Gastrocnemius medialis (tissue), 4 donors: ENCODE measurements at regions not wholly inside any gene's neighbourhood (a gene's known extent, or its start where the extent isn't known, plus 50 kb on each side); places are given as distances from the start of the nearest gene placed in this dataset.
"Not testable (repeated sequence)": the region's sequence is repeated elsewhere in the genome, so short reads cannot be mapped to it uniquely, and the experiment has no call there.

Experiments used
- ATAC-seq, 2 donors: fragments of 150-250 bp; one replicate each; pipeline ENCODE4 v1.9.1; 2016
- DNase-seq, 2 donors: peaks; one replicate each; pipeline ENCODE4 v3.0.0-alpha.2; 2019
- H3K27ac ChIP-seq, 4 donors: fragments of 200-600 bp; sonication (generic); 1 replicate in 1 of 4; 2 replicates in 3 of 4; pipeline ENCODE4 v1.5.1; 2016 to 2018; ENCODE audit warnings: mild to moderate bottlenecking in 2 of 4, moderate library complexity in 1 of 4
- H3K27me3 ChIP-seq, 3 donors: fragments of 200-600 bp; sonication (generic) in 2 of 3; 1 replicate in 1 of 3; 2 replicates in 2 of 3; pipeline versions ENCODE4 v1.5.1 to v1.6.0; 2016 to 2019; ENCODE audit warnings: mild to moderate bottlenecking in 1 of 3, moderate library complexity in 1 of 3
- H3K36me3 ChIP-seq, 2 donors: fragments of 200-600 bp; sonication (generic) in 1 of 2; one replicate each; pipeline ENCODE4 v1.5.1; 2017 to 2018
- H3K4me1 ChIP-seq, 2 donors: fragments of 200-600 bp; sonication (generic) in 1 of 2; one replicate each; pipeline ENCODE4 v1.5.1; 2016 to 2017; ENCODE audit warnings: mild to moderate bottlenecking in 2 of 2
- H3K4me3 ChIP-seq, 4 donors: fragments of 200-600 bp; sonication (generic) in 3 of 4; 1 replicate in 1 of 4; 2 replicates in 3 of 4; pipeline ENCODE4 v1.5.1; 2016 to 2019; ENCODE audit warnings: mild to moderate bottlenecking in 2 of 4
- H3K9me3 ChIP-seq, 3 donors: fragments of 200-600 bp; sonication (generic) in 2 of 3; 1 replicate in 1 of 3; 2 replicates in 2 of 3; pipeline ENCODE4 v1.5.1; 2016 to 2019
- POLR2A ChIP-seq, 2 donors: fragments of 450-650 bp; IDR thresholded peaks; one replicate each; pipeline ENCODE4 v1.6.1; 2017; ENCODE audit warnings: antibody characterized with exemption in 2 of 2, mild to moderate bottlenecking in 2 of 2, moderate library complexity in 2 of 2
- in situ Hi-C, 4 donors: fragments of 200-750 bp; cut with MboI; loops; one replicate each; pipeline versions ENCODE4 v1.15.0 to v1.8.0; 2017; ENCODE audit warnings: low sequenced_read_pairs in 4 of 4
- intact Hi-C: fragments of 100-400 bp; cut with DNase I; formaldehyde crosslinking; loops from one replicate; pipeline ENCODE4 v1.15.1; 2023; ENCODE audit warnings: low total_unique reads
- TF ChIP-seq, protein P1 (sequence below), 5 experiments: fragments of 450-650 bp in 3 of 5; fragments of 200-600 bp in 2 of 5; sonication (generic) in 2 of 5; IDR thresholded peaks in 4 of 5; conservative IDR thresholded peaks in 1 of 5; 1 replicate in 4 of 5; 2 replicates in 1 of 5; pipeline ENCODE4 v1.5.1; 2016 to 2019; ENCODE audit warnings: antibody characterized with exemption in 5 of 5, mild to moderate bottlenecking in 3 of 5, moderate library complexity in 3 of 5

DNA sequence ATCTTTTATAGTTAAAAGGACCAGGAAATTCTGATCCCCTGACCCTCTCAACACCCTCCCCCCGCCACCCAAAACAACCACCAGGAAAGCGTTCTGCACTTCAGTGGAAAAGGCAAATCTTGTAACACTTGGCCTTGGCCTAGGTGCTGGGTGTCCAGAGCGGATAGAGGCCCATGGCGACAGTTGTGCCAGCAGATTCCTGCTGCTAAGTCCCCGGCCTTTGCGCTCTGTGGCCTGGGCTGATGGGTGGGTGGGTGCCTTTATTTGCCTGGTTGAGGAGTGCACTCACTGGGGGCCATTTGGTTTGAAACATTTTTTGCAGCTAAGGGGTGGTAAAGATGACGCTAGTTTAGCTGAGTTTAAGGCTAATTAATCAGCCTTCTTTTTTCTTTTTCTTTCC, 127.9 kb upstream of the ERRFI1 start:
- TF ChIP-seq, protein P1, sequence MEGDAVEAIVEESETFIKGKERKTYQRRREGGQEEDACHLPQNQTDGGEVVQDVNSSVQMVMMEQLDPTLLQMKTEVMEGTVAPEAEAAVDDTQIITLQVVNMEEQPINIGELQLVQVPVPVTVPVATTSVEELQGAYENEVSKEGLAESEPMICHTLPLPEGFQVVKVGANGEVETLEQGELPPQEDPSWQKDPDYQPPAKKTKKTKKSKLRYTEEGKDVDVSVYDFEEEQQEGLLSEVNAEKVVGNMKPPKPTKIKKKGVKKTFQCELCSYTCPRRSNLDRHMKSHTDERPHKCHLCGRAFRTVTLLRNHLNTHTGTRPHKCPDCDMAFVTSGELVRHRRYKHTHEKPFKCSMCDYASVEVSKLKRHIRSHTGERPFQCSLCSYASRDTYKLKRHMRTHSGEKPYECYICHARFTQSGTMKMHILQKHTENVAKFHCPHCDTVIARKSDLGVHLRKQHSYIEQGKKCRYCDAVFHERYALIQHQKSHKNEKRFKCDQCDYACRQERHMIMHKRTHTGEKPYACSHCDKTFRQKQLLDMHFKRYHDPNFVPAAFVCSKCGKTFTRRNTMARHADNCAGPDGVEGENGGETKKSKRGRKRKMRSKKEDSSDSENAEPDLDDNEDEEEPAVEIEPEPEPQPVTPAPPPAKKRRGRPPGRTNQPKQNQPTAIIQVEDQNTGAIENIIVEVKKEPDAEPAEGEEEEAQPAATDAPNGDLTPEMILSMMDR (IDR thresholded peaks at IDR 0.05 in 4 of 5, conservative IDR thresholded peaks at IDR 0.05 in 1 of 5): no peak
- TF ChIP-seq POLR2A (IDR thresholded peaks at IDR 0.05): no peak

DNA sequence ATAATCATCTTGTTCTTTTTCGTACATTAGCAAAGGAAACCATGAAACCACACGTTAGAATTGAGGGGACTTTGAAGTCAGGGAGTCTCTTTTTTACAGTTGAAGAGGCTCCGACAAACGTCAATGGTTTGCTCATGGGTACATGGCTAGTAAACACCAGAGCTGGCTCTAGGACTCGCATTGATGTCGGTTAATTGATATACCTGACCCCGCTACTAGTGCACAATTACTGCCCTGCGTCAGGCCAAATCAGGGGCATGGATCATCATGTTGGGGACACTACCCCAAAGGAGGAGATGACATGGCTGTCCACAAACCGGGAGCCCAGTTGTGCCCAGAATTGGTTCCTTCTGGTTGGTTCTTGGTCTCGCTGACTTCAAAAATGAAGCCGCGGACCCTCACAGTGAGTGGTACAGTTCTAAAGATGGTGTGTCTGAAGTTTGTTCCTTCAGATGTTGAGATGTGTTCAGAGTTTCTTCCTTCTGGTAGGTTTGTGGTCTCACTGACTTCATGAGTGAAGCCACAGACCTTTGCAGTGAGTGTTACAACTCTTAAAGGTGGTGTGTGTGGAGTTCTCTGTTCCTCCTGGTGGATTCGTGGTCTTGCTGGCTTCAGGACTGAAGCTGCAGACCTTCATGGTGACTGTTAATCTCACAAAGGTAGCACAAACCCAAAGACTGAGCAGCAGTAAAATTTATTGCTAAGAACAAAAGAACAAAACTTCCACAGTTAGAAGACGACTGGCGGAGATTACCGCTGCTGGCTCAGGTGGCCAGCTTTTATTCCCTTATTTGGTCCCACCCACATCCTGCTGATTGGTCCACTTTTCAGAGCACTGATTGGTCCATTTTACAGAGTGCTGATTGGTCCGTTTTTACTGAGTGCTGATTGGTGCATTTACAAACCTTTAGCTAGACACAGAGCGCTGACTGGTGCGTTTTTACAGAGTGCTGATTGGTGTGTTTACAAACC, 126.9 kb upstream of the ERRFI1 start:
- no peak for DNase-seq
- no peak for ATAC-seq
- in situ Hi-C loops (no loop called here), intact Hi-C loops (no loop called here)
- no peaks in the 10 kb centered on the region for H3K4me1 ChIP-seq
- H3K36me3 ChIP-seq: no peaks in the 10 kb centered on the region
- H3K27me3 ChIP-seq: no peaks in the 10 kb centered on the region
- no peaks in the 10 kb centered on the region for H3K9me3 ChIP-seq
- H3K4me3 ChIP-seq: no peak overlapping the region
- TF ChIP-seq, protein P1 (IDR thresholded peaks at IDR 0.05 in 4 of 5, conservative IDR thresholded peaks at IDR 0.05 in 1 of 5): no peak
- TF ChIP-seq POLR2A (IDR thresholded peaks at IDR 0.05): no peak
- H3K27ac ChIP-seq: no peak overlapping the region

More for the DNA sequence above, 127.9 kb upstream of the ERRFI1 start:
- DNase-seq (no peak), ATAC-seq (no peak)
- no peak overlapping the region for H3K27ac ChIP-seq
- no peaks in the 10 kb centered on the region for H3K36me3 ChIP-seq
- no peak overlapping the region for H3K4me3 ChIP-seq
- H3K9me3 ChIP-seq: no peaks in the 10 kb centered on the region
- intact Hi-C loops (no loop called here), in situ Hi-C loops (no loop called here)
- H3K4me1 ChIP-seq: no peaks in the 10 kb centered on the region
- no peaks in the 10 kb centered on the region for H3K27me3 ChIP-seq

DNA sequence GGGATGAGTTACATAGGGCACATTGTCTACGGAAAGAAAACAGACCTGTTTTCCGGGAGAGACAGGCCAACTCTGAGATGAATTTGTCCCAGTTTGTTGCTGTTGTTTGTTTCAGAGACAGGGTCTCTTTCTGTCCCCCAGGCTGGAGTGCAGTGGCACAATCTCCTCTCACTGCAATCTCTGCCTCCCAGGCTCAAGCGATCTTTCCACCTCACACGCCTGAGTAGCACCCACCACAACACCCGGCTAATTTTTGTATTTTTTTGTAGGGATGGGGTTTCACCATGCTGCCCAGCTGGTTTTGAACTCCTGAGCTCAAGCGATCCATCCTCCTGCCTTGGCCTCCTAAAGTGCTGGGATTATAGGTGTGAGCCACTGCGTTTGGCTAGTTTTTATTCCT, 125.5 kb upstream of the ERRFI1 start:
- no peak overlapping the region for H3K27ac ChIP-seq
- no peaks in the 10 kb centered on the region for H3K27me3 ChIP-seq
- ATAC-seq (no peak), DNase-seq (no peak)
- H3K36me3 ChIP-seq: no peaks in the 10 kb centered on the region
- no peak for TF ChIP-seq POLR2A (IDR thresholded peaks at IDR 0.05)
- H3K4me1 ChIP-seq: no peaks in the 10 kb centered on the region
- H3K4me3 ChIP-seq: no peak overlapping the region
- H3K9me3 ChIP-seq: no peaks in the 10 kb centered on the region
- intact Hi-C loops: no loop called here
- in situ Hi-C loops: no loop called here

DNA sequence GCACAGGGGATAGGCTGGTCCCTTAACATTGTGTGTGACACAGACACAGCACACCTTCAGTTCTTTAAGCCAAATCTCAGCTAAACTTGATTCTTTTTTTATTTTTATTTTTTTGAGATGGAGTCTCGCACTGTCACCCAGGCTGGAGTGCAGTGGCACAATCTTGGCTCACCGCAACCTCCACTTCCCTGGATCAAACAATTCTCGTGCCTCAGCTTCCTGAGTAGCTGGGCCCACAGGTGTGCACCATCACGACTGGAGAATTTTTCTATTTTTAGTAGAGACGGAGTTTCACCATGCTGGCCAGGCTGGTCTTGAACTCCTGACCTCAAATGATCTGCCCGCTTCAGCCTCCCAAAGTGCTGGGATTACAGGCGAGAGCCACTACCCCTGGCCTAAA, 123.6 kb upstream of the ERRFI1 start:
- H3K27me3 ChIP-seq, H3K36me3 ChIP-seq, intact Hi-C loops, H3K9me3 ChIP-seq, ATAC-seq, DNase-seq, in situ Hi-C loops, H3K4me1 ChIP-seq, H3K27ac ChIP-seq, H3K4me3 ChIP-seq: not testable (repeated sequence)

DNA sequence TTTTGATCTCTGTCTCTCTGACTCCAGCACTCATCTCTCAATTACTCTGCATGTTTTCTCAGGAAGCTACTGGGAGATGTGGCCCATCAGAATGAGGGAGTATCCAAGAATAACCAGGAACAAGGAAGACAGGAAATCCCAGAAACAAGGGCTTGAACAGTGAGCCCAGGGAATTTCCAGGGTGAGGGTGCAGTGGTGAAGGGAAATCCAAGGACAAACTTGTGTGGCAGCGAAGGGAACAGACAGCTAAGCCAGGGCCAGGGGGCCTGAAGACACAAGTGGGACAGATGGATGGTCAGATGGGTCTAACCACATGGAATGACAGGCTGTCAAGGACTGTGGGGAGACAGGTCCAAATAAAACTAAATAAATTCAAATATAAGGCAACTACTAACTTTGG, 121.8 kb upstream of the ERRFI1 start:
- in situ Hi-C loops: no loop called here
- no peak overlapping the region for H3K4me3 ChIP-seq
- H3K36me3 ChIP-seq: no peaks in the 10 kb centered on the region
- DNase-seq (no peak), ATAC-seq (no peak)
- H3K4me1 ChIP-seq: no peaks in the 10 kb centered on the region
- H3K9me3 ChIP-seq: no peaks in the 10 kb centered on the region
- no peak for TF ChIP-seq POLR2A (IDR thresholded peaks at IDR 0.05)
- TF ChIP-seq, protein P1 (IDR thresholded peaks at IDR 0.05 in 4 of 5, conservative IDR thresholded peaks at IDR 0.05 in 1 of 5): no peak
- H3K27me3 ChIP-seq: no peaks in the 10 kb centered on the region
- intact Hi-C loops: no loop called here
- no peak overlapping the region for H3K27ac ChIP-seq
